CD4-positive, alpha-beta T cell treated with Interleukin-6 for 4 hours (primary cell): ENCODE measurements at regions not wholly inside any gene's neighbourhood (a gene's known extent, or its start where the extent isn't known, plus 50 kb on each side); places are given as distances from the start of the nearest gene placed in this dataset.

Experiments used
- DNase-seq: peaks from one replicate; pipeline ENCODE4 v3.0.0-alpha.2; 2020; ENCODE audit warnings: mixed read lengths

DNA sequence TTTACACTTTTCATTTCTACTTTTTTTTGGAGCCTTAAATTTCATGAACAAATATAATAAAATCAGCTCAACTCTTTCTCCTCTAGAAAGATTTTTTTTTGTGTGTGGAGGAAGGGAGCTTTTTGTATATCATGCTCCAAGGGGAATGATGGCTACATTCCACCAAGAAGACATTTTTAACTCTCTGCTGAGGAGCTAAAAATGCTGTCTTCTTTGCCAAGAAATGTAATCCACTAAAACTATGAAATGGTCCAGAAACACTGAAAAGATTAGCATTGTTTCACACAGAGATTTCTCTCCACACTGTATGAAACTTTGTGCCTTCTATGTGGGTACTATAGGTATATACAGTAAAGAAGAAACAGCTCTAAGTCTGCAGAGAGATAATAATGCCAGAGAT lies 74.1 kb upstream of the ANK3 start:
- DNase-seq, result no peak

DNA sequence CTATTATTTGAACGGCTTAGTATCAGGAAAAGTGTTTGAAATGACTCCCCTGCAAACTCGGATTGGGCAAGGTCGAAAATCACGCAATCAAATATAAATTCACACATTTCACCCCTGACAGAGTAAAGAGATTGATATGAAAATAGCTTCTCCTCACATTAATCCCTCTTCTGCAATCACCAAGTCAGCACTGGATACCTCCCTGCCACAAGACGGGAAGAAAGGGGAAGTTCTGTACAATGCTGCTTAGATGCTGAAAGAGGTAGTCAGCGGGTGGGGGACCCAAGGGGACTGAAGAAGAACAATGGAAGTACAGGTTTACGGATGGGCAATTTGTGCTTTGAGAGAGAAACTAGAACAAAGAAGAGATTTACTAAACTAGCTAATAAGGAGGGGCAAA lies 72.0 kb upstream of the ANK3 start:
- DNase-seq, result no peak

DNA sequence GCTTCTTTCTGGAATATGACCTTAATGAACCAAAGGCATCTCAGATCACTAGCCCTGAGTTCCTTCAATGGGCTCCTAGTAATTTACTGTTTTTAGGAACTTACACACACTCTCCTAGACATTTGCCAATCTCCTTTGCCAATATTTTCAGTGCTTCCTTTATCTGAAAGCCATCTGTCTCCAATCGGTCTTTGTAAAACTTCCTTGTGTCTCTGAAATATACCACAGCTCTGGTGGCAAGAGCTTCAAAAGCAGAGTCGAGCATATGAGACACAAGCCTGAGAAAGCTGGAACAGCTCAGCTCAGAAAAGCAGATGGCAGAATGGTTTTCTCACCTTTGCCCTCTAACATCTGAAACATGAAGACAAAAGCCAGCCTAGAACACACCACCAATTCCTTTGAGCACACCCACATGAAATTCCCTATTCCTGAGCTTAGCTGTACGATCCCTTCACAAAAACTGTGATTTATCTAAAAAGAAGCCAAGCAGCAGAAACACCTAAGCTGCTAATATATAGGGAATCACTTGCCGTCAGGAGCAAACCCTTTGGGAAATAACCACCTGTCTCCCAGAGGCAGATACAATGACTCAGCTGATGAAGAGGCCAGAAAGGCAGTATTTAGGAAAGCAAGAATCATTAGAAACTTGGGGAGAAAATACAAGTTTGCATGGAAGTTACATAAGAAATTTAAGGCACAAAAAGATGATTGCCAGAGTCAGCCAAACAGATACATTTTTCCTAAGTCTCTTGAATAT lies 70.2 kb upstream of the ANK3 start:
- no peak for DNase-seq

DNA sequence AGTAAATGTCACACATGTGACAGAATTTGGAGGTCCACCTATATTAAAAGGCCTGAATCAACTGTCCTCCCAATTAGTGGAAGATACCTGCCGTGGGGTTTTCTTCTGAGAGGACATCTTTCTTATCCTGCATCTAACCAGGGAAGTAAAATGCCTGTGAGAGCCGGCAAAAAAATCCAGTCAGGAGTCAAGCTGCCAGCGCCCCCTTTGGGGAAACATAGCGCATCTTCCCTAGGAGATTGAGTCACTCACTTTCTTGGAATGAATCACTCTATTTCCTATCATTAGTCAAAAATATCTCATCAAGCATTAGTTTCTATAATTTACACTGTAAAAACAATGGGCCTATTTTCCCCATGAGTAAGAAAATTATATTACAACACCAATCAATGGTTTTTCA lies 66.4 kb upstream of the ANK3 start:
- no peak for DNase-seq

DNA sequence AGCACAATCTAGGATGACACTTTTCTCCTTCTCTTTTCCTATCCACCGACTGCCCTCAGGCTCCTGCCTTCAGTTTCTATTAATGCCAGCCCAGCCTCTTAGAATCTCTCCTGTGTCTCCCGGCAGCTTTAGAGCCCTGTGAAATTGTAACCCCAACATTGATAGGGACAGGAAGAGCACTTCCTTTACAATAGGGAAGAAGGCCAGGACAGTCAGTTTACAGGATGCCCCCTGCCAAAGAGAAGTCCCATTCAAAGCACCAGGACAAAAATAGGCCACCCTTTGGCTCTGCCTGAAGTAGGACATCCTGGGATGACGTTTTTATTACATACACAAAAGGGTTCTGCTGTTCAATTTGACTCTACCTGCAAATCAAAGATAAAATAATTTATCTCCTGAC lies 64.7 kb upstream of the ANK3 start:
- no peak for DNase-seq

DNA sequence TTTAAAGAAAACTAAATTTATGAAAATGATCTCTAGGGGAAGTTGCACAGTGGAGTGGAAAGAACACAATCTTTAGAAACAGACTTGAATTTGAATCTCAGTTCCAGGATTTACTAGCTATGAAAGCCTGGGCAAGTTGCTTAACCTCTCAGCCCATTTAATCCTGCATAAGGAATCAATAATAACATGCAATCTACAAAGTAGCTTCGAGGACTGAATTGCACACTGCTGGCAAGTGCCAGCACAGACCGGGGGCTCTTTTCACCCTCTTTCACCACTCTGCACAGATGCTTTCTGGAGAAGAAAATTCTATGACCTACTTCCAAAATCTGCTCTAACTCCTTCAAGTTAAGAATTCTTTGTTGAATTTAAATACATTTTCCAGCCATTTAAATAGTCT lies 63.4 kb upstream of the ANK3 start:
- DNase-seq, result no peak

DNA sequence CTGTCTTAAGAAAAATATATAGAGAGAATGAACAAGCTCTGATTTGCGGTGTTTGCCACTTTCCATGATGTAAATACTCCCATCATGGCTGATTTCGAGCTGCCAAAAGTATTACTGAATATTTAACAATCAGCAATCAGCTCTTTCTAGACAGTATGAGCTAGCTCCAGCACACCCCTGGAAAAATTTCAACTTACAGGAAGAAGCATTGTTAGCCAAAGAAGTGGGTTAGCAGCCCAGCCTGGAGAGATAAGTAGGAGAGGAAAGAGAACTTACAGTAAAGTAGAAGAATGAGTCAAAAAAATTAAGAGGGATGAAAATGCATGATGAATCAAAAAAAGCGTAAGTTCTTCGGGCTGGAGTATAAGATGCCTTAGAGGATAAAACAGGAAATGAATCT lies 60.6 kb upstream of the ANK3 start:
- DNase-seq, result no peak

DNA sequence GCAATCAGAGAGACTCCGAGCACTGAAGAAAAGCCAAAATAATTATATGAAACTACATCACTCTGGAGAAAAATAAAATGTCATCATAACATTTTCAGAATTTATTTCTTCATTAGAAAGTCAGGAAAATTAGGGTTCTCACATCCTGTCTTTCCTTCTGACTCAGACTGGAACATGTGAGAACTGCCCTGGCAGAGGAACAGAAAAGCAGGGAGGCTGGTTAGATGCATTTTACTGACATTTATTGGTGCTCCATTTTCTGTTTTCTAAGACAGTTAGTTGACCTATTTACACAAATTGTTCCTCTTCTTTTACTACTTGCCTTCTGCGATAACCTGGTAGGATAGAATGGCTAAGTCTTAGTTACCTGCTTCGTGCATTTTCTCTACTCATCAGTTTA lies 58.6 kb upstream of the ANK3 start:
- no peak for DNase-seq

DNA sequence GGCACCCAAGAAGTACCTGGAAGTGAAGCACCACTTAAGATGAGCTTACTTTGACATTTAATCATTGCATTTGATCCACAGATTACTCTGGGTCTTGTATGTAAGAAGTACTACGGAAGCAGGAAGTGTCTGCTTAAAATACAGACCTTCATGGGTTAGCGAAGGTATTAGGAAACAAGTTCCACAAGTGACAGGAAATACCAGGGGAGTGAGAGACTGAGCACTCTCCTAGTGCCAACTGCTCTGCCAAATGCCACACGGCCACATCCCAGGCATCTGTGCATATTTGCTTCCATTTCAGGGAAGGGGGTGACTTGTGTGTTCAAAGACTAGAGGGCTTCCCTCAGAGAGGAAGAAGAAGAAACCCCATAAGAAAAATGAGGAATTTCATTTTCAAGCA lies 57.2 kb upstream of the ANK3 start:
- no peak for DNase-seq

DNA sequence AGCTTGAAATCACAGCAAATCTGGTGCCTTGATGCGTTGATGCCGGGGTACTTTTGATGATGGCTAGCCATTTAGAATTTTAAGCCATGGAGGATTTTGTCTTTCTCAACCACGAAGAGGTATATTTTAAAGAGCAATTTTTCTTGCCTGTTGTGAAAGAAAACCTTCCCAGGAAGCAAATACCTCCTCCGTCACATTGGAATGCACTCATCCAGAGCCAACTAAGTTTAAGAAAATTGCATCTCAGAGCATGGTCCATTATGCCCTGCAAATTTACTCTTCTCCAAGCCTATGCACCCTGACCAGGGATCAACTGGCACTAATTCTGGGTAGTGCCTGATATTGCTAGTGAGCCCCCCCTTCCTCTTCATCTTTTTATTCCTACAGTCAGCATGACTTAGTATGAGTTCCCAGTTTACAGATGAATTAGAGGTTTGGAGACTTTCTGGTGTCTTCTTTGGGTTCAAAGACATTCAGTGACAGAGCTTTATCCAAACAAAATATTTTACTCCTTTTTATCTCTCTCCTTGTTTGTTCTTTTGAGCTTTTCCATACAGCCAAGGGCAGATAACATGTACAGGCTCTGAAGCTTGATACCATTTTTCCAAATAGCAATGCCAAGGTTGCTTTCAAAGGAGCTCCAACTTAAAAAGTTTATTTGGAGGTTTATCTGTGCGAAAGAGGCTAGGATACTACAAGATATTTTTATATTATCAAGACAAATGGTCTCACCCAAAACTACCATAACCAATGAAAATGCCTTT lies 56.6 kb upstream of the ANK3 start:
- no peak for DNase-seq

DNA sequence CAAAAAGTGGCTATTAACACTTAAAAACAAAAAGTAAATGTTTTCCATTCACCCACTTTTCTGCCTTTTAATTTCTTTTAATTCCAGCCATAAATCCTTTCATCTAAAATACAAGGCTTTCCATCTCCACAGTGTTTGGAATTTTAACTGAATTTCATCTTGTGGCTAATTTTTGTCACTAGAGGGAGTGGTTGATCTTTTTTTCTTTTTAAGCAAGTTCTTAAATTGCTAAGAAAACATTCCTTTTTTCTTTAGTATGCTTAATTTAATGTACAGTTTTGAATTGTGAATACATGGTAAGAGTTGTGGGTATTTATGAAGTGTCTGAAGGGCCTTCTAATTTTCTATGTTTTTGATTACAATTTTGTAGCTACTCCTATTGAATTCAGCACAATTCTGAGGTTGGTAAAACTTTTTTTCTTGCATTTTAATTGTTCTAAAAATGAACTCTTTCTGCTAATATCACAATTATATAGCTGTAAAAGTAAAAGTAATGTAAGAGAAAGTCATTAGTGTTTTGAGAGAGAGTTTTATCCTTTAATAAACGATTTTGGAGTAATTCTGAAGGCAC lies 54.9 kb upstream of the ANK3 start:
- DNase-seq, result no peak

DNA sequence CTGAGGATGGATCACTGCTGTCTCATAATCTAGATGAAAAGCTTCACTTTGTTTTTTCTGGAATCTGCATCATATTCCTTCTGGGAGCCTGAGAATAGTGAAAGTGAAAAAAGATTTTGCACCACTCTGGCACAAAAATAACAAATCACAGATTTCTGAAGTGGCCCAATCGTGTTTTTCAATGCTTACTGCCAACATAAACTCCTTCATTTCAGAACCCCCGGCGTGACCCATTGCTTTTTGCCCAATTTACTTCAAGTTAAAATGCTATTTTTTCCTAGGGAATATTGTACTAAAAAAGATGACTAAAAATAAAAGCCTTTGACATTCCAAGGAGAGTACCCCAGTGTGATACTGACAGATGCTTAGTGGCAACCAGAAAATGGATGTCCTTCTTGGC lies 53.7 kb upstream of the ANK3 start:
- DNase-seq, result no peak

DNA sequence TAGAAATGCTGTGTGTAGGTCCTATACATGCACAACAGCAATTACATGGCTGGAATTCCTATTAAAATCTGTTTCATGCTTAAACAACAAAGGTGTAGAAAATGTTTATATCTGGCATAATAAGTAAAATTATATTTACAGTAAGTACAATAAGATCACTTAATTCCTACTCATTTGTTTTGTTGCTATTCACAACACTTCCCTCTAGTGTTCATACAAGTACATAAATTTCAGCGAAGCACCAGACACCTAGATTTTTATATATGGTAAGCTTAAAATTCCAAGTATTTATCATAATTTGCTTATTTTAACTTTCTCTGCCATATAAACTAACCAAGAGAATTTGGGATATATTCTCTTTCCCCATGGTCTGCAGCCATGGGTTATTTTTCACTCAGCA lies 51.8 kb upstream of the ANK3 start:
- DNase-seq, result no peak

DNA sequence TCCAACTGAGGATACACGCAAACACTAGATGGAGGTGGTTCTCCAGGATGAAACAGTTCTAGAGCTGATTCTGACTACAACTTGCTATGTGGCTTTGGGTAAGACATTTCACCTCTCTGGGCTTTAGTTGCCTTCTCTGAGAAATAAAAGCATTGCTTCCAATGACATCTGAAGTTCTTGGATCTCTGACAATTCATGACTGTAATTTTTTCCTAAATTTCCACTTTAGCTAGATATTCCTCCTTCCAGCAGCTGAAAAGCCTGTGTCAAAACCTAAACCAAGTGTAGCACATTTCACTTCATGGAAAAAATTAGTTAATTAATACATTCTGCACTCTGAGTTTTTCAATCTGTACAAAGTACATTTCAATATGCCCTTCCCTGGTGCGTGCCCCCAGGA lies 50.0 kb upstream of the ANK3 start:
- DNase-seq, result no peak
